ENCODE measurements at regions not wholly inside any gene's neighbourhood (a gene's known extent, or its start where the extent isn't known, plus 50 kb on each side); places are given as distances from the start of the nearest gene placed in this dataset.
"Not testable (repeated sequence)": the region's sequence is repeated elsewhere in the genome, so short reads cannot be mapped to it uniquely, and the experiment has no call there.

- TF ChIP-seq CTCF (conservative IDR thresholded peaks at IDR 0.05; ENCODE audit: low read depth, low read length); EZH2 (IDR thresholded peaks at IDR 0.05; ENCODE audit: low read length, unreplicated experiment): not testable (repeated sequence)
Observed at GRCh38 chr15:85234450-85235196, 145.8 kb upstream of the AKAP13 start.

Measured in PC-3 (cell line).